ENCODE measurements at regions not wholly inside any gene's neighbourhood (a gene's known extent, or its start where the extent isn't known, plus 50 kb on each side); places are given as distances from the start of the nearest gene placed in this dataset.

- TF ChIP-seq CTCF (IDR thresholded peaks at IDR 0.05) (no peak), POLR2AphosphoS5 (IDR thresholded peaks at IDR 0.05) (no peak), POLR2A (IDR thresholded peaks at IDR 0.05) (no peak), EP300 (IDR thresholded peaks at IDR 0.05; ENCODE audit: low read depth) (no peak)
These were observed 222.0 kb upstream of the ZNF507 start for GRCh38 chr19:32123355-32123940.

Data from transverse colon (tissue), 4 donors.